Activated CD8-positive, alpha-beta T cell treated with anti-CD3 and anti-CD28 coated beads for 36 hours (primary cell): ENCODE measurements at regions not wholly inside any gene's neighbourhood (a gene's known extent, or its start where the extent isn't known, plus 50 kb on each side); places are given as distances from the start of the nearest gene placed in this dataset.

Source experiments
- ATAC-seq: fragments of 200-7000 bp; cut with Tn5 transposase; one replicate; pipeline ENCODE4 v1.10.0; 2021; ENCODE audit warnings: mild to moderate bottlenecking, moderate library complexity
- CTCF ChIA-PET: fragments of 350-600 bp; sonication (Branson Sonifier 250); formaldehyde crosslinking; loops from one replicate; lab custom pipeline; 2021; ENCODE audit warnings: antibody characterized with exemption; lab: Charles Lee
- POLR2A ChIA-PET: fragments of 350-600 bp; sonication (Branson Sonifier 250); formaldehyde crosslinking; loops from one replicate; lab custom pipeline; 2021; ENCODE audit warnings: antibody characterized with exemption; lab: Charles Lee
- DNase-seq: peaks from one replicate; pipeline ENCODE4 v3.0.0-alpha.2; 2020
- H3K27ac Mint-ChIP-seq: one replicate; pipeline ENCODE4 v1.8.0; 2021; ENCODE audit warnings: mild to moderate bottlenecking, mixed read lengths
- H3K27me3 Mint-ChIP-seq: one replicate; pipeline ENCODE4 v1.8.0; 2021; ENCODE audit warnings: mixed read lengths
- H3K36me3 Mint-ChIP-seq: one replicate; pipeline ENCODE4 v1.8.0; 2021; ENCODE audit warnings: low read depth, mixed read lengths
- H3K4me1 Mint-ChIP-seq: one replicate; pipeline ENCODE4 v1.8.0; 2021; ENCODE audit warnings: low read depth, mixed read lengths
- H3K4me3 Mint-ChIP-seq: one replicate; pipeline ENCODE4 v1.8.0; 2021; ENCODE audit warnings: mild to moderate bottlenecking, moderate library complexity, mixed read lengths
- H3K9me3 Mint-ChIP-seq: one replicate; pipeline ENCODE4 v1.8.0; 2021; ENCODE audit warnings: mixed read lengths
- CTCF ChIP-seq: fragments of 200-600 bp; IDR thresholded peaks from one replicate; pipeline ENCODE4 v1.8.0; 2022; ENCODE audit warnings: antibody characterized with exemption, mild to moderate bottlenecking
- intact Hi-C: fragments of 100-400 bp; cut with micrococcal nuclease; formaldehyde crosslinking; loops from one replicate; pipeline ENCODE4 v1.10.0; 2022

GRCh38 chr14:55734731-55735130, 154.7 kb downstream of the KTN1 start:
- ATAC-seq (no peak), DNase-seq (no peak)
- Mint-ChIP-seq H3K36me3 (no peaks in the 10 kb centered on the region), H3K9me3 (peaks cover 3% of the 10 kb centered on the region), H3K27ac (no peak overlapping the region), H3K4me1 (no peaks in the 10 kb centered on the region), H3K27me3 (no peaks in the 10 kb centered on the region), H3K4me3 (no peak overlapping the region)
- ChIA-PET POLR2A (no interaction called here), CTCF (interaction anchor here (1.2 to 2.9 kb wide), 2 partner anchors 605 to 739 kb away, joined by 6 to 15 read pairs; no protein-coding TSS in a partner anchor)
- TF ChIP-seq CTCF, result no peak
- intact Hi-C loops, result loop anchor here (5.0 to 10.0 kb wide), 2 partner anchors 608 to 740 kb away; no protein-coding TSS in a partner anchor

- ATAC-seq, result no peak
- CTCF ChIA-PET, result no interaction called here
- peaks cover 3% of the 10 kb centered on the region for H3K9me3 Mint-ChIP-seq
- intact Hi-C loops, result loop anchor here (10.0 kb wide), 1 partner anchor 735 kb away; no protein-coding TSS in a partner anchor
- H3K27ac Mint-ChIP-seq, result no peak overlapping the region
- POLR2A ChIA-PET, result no interaction called here
- no peak for TF ChIP-seq CTCF
- H3K4me1 Mint-ChIP-seq, result no peaks in the 10 kb centered on the region
- no peaks in the 10 kb centered on the region for H3K27me3 Mint-ChIP-seq
- H3K4me3 Mint-ChIP-seq, result no peak overlapping the region
- DNase-seq, result no peak
- no peaks in the 10 kb centered on the region for H3K36me3 Mint-ChIP-seq
Measured at GRCh38 chr14:55739967-55740648, 160.1 kb downstream of the KTN1 start.

DNA sequence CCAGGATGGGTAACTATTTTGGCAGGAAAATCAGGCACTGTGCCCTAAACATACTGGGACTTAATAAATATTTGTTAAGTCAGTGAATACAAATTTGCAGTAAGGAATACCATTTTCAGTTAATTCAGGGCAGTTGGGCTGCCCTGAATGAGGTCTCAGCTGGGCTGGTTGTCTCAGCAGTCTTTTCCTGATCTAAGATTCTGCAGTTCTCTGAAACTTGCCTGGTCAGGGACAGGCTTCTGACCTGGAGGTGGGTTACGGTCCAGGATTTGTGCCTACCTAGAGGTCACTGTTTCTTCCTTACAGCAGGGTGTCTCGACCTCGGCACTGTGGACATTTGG, 160.6 kb downstream of the KTN1 start:
- CTCF ChIA-PET, result no interaction called here
- Mint-ChIP-seq H3K27ac (no peak overlapping the region), H3K27me3 (no peaks in the 10 kb centered on the region), H3K4me3 (no peak overlapping the region), H3K4me1 (no peaks in the 10 kb centered on the region), H3K36me3 (no peaks in the 10 kb centered on the region), H3K9me3 (peaks cover 3% of the 10 kb centered on the region)
- no peak for DNase-seq
- intact Hi-C loops, result no loop called here
- POLR2A ChIA-PET, result no interaction called here
- ATAC-seq, result no peak
- no peak for TF ChIP-seq CTCF

DNA sequence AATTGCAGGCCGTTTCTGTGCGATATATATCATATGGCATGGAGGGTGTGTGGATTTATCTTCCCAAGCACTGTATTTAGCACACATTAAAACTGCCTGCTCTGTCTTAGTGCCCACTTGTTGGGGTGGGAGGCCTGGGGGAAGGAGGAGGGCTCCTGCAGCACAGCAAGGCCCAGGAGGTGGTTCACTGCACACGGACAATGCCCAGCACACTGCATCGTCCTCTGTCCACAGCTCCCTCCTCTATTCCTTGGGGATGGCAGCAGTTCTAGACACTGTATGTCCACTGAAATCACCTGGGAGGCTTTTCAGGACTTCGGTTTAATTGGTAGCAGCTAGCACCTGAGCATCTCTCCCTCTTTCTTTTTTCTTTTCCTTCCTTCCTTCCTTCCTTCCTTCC, 161.2 kb downstream of the KTN1 start:
- H3K9me3 Mint-ChIP-seq, result peaks cover 3% of the 10 kb centered on the region
- DNase-seq (no peak), ATAC-seq (no peak)
- no peaks in the 10 kb centered on the region for H3K27me3 Mint-ChIP-seq
- ChIA-PET CTCF (interaction anchor here (1.4 kb wide), 1 partner anchor 9 kb away, joined by 6 read pairs; no protein-coding TSS in a partner anchor), POLR2A (no interaction called here)
- no peaks in the 10 kb centered on the region for H3K36me3 Mint-ChIP-seq
- no peak overlapping the region for H3K4me3 Mint-ChIP-seq
- intact Hi-C loops, result no loop called here
- H3K4me1 Mint-ChIP-seq, result no peaks in the 10 kb centered on the region
- TF ChIP-seq CTCF, result no peak
- H3K27ac Mint-ChIP-seq, result no peak overlapping the region

GRCh38 chr14:55743551-55743950, 163.5 kb downstream of the KTN1 start:
- TF ChIP-seq CTCF, result no peak
- no peaks in the 10 kb centered on the region for H3K4me1 Mint-ChIP-seq
- ATAC-seq (no peak), DNase-seq (no peak)
- ChIA-PET POLR2A (interaction anchor here (1.1 kb wide), 1 partner anchor 19 kb away, joined by 4 read pairs; no protein-coding TSS in a partner anchor), CTCF (interaction anchor here (2.0 kb wide), 1 partner anchor 11 kb away, joined by 8 read pairs; no protein-coding TSS in a partner anchor)
- no peaks in the 10 kb centered on the region for H3K9me3 Mint-ChIP-seq
- intact Hi-C loops, result no loop called here
- no peak overlapping the region for H3K27ac Mint-ChIP-seq
- no peaks in the 10 kb centered on the region for H3K27me3 Mint-ChIP-seq
- H3K36me3 Mint-ChIP-seq, result no peaks in the 10 kb centered on the region
- H3K4me3 Mint-ChIP-seq, result no peak overlapping the region
